ENCODE measurements at regions not wholly inside any gene's neighbourhood (a gene's known extent, or its start where the extent isn't known, plus 50 kb on each side); places are given as distances from the start of the nearest gene placed in this dataset.

DNA sequence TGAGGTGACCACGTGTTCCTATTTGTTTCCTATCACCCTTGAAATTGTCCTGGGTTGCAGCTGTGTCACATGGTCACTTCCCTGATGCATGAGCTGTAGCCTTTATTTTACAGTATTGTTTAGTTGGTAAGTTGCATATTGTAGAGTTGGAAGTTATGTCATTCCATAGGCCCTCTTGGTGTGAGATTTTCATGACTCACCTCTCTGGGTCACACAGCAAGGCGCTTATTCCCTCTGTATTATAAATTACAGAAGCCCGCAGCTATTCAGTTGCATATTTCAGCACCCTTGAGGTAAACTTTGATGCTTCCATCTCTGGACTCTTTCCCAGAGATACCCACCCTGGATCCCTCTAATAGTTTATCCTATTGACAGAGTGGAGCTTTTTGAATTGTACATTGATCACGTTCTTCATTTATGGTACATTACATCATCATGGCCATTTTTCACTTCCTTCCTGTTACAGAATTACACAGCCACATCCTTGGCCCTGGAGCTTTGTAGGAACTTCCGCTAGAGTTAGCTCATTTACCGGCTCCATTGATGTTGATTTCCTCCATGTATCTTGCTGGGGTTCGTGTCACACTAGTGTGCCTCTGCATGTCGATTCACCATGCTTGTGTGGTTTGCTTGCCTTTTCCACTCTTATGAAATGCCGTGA lies 543.1 kb upstream of the RGMA start:
- Mint-ChIP-seq H3K4me3 (ENCODE audit: unreplicated experiment) (no peak overlapping the region), H3K27me3 (ENCODE audit: unreplicated experiment) (no peaks in the 10 kb centered on the region), H3K9me3 (ENCODE audit: unreplicated experiment) (no peaks in the 10 kb centered on the region), H3K36me3 (ENCODE audit: unreplicated experiment) (peaks cover 5% of the 10 kb centered on the region), H3K27ac (ENCODE audit: unreplicated experiment) (no peak overlapping the region), H3K4me1 (ENCODE audit: low read depth, unreplicated experiment) (no peaks in the 10 kb centered on the region)
- TF ChIP-seq, protein P1, sequence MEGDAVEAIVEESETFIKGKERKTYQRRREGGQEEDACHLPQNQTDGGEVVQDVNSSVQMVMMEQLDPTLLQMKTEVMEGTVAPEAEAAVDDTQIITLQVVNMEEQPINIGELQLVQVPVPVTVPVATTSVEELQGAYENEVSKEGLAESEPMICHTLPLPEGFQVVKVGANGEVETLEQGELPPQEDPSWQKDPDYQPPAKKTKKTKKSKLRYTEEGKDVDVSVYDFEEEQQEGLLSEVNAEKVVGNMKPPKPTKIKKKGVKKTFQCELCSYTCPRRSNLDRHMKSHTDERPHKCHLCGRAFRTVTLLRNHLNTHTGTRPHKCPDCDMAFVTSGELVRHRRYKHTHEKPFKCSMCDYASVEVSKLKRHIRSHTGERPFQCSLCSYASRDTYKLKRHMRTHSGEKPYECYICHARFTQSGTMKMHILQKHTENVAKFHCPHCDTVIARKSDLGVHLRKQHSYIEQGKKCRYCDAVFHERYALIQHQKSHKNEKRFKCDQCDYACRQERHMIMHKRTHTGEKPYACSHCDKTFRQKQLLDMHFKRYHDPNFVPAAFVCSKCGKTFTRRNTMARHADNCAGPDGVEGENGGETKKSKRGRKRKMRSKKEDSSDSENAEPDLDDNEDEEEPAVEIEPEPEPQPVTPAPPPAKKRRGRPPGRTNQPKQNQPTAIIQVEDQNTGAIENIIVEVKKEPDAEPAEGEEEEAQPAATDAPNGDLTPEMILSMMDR (IDR thresholded peaks at IDR 0.05; ENCODE audit: partially characterized antibody, unreplicated experiment), result no peak
- DNase-seq, result no peak

DNA sequence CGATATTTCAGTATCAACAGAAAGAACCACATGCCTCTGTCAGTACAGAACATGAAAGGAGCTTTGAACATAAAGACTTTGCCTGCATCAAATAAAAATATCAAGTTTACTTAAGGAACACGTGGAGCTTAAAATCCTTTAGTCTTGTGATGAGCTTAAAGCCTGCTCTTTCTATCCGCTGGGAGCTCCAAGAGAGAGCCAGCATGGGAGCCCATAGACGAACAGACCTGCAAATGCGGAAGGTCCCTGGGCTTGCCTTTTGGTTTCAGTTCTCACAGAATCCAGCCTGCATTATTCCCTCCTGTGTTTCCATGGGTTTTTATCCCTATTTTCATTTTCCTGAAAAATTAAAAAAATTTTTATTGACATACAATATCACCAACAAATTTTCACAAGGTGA lies 530.6 kb upstream of the RGMA start:
- no peaks in the 10 kb centered on the region for H3K4me1 Mint-ChIP-seq (ENCODE audit: low read depth, unreplicated experiment)
- H3K4me3 Mint-ChIP-seq (ENCODE audit: unreplicated experiment), result no peak overlapping the region
- H3K36me3 Mint-ChIP-seq (ENCODE audit: unreplicated experiment), result no peaks in the 10 kb centered on the region
- no peak for DNase-seq
- no peak overlapping the region for H3K27ac Mint-ChIP-seq (ENCODE audit: unreplicated experiment)
- no peaks in the 10 kb centered on the region for H3K27me3 Mint-ChIP-seq (ENCODE audit: unreplicated experiment)
- no peaks in the 10 kb centered on the region for H3K9me3 Mint-ChIP-seq (ENCODE audit: unreplicated experiment)
- TF ChIP-seq, protein P1 (IDR thresholded peaks at IDR 0.05; ENCODE audit: partially characterized antibody, unreplicated experiment), result no peak

DNA sequence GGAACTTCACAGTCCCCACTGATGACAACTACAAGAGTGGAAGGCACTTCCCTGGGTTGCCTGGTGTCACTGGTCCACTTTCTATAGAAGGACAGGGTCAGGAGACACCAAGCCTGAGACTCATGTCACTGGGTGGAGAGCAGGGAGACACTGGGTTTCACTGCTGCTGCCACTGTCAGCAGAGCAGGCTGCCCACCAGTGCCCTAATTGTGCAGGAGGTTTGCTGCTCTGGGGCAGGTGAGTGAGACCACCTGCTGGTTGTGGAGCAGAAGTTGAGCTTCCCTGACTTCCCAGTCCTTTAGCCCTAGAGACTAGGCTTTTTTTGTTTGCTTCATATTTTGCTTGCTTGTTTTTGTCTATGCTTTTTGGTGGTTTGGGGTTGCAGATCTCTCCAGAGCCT lies 528.4 kb upstream of the RGMA start:
- no peaks in the 10 kb centered on the region for H3K9me3 Mint-ChIP-seq (ENCODE audit: unreplicated experiment)
- H3K36me3 Mint-ChIP-seq (ENCODE audit: unreplicated experiment), result no peaks in the 10 kb centered on the region
- no peak overlapping the region for H3K27ac Mint-ChIP-seq (ENCODE audit: unreplicated experiment)
- H3K27me3 Mint-ChIP-seq (ENCODE audit: unreplicated experiment), result no peaks in the 10 kb centered on the region
- DNase-seq, result no peak
- H3K4me1 Mint-ChIP-seq (ENCODE audit: low read depth, unreplicated experiment), result no peaks in the 10 kb centered on the region
- TF ChIP-seq, protein P1 (IDR thresholded peaks at IDR 0.05; ENCODE audit: partially characterized antibody, unreplicated experiment), result no peak
- no peak overlapping the region for H3K4me3 Mint-ChIP-seq (ENCODE audit: unreplicated experiment)

DNA sequence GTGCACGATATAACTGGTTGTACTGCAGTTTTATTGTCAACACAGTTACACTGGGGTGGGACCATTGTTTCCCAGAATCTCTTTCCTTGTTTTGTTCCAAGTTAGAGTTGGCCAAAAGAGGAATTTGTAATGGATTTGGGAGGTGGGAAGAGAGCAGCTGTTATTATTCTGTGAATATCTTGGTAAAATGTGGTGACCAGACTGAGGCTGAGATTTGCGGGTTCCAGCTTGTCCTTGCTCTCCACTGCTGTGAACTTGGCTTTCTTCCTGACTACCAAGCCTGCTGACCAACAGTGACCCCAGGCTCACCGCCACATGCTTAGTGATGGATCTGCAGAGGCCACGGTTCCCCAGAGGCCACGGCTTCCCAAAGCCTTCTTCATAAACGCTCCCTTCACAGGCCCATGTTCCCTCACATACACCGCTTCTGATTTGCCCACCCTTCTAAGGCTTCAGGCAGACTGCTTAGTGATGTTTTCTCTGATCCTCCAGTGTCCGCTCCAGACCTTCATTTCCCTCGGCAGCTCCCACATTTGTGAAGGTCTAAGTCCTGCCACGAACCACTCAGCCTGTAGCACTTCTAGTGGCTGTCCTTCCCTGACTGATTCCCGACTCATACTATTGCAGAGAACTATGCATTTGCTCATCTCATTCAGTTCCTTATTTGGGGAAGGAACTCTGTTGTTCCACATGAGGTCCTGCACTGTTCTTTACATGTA lies 525.5 kb upstream of the RGMA start:
- DNase-seq, result no peak
- Mint-ChIP-seq H3K4me1 (ENCODE audit: low read depth, unreplicated experiment) (no peaks in the 10 kb centered on the region), H3K9me3 (ENCODE audit: unreplicated experiment) (no peaks in the 10 kb centered on the region), H3K36me3 (ENCODE audit: unreplicated experiment) (no peaks in the 10 kb centered on the region), H3K27me3 (ENCODE audit: unreplicated experiment) (no peaks in the 10 kb centered on the region), H3K27ac (ENCODE audit: unreplicated experiment) (no peak overlapping the region), H3K4me3 (ENCODE audit: unreplicated experiment) (no peak overlapping the region)
- TF ChIP-seq, protein P1 (IDR thresholded peaks at IDR 0.05; ENCODE audit: partially characterized antibody, unreplicated experiment), result no peak

DNA sequence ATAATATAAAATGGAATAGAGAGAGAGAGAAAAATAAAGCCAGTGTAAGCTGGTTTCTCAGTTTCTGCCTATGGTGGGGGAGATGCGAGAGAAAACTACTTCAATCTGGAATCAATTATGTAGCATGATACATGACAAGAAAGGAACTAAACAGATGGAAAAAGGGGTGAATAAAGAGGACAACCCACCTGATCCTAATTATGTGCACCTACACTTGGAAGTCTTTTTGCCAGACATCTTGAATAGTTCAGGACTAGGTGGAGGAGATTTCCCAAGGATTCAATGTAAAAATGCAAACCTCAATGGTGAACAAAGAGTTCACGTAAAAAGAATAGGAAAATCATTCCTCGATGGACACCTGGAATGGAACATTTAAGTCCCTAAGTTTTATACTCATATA lies 524.4 kb upstream of the RGMA start:
- Mint-ChIP-seq H3K4me3 (ENCODE audit: unreplicated experiment) (no peak overlapping the region), H3K36me3 (ENCODE audit: unreplicated experiment) (no peaks in the 10 kb centered on the region), H3K27me3 (ENCODE audit: unreplicated experiment) (no peaks in the 10 kb centered on the region), H3K4me1 (ENCODE audit: low read depth, unreplicated experiment) (no peaks in the 10 kb centered on the region), H3K27ac (ENCODE audit: unreplicated experiment) (no peak overlapping the region), H3K9me3 (ENCODE audit: unreplicated experiment) (no peaks in the 10 kb centered on the region)
- no peak for DNase-seq
- TF ChIP-seq, protein P1 (IDR thresholded peaks at IDR 0.05; ENCODE audit: partially characterized antibody, unreplicated experiment), result no peak
